AG09309 (cell line): ENCODE measurements at regions not wholly inside any gene's neighbourhood (a gene's known extent, or its start where the extent isn't known, plus 50 kb on each side); places are given as distances from the start of the nearest gene placed in this dataset.

Source experiments
- DNase-seq: peaks from one replicate; pipeline ENCODE4 v3.0.0-alpha.2; 2010; ENCODE audit warnings: low read depth
- H3K4me3 ChIP-seq: 2 replicates; pipeline ENCODE4 v1.5.1; 2011; ENCODE audit warnings: mild to moderate bottlenecking, low read depth, low read length, moderate library complexity; ENCODE audit not compliant: control insufficient read depth
- TF ChIP-seq, protein P1 (sequence below): IDR thresholded peaks from 2 replicates; pipeline ENCODE4 v1.5.1; 2011; ENCODE audit warnings: mild to moderate bottlenecking, low read depth, low read length, inconsistent platforms; ENCODE audit not compliant: insufficient read depth, control insufficient read depth; ENCODE audit errors: missing control alignments

DNA sequence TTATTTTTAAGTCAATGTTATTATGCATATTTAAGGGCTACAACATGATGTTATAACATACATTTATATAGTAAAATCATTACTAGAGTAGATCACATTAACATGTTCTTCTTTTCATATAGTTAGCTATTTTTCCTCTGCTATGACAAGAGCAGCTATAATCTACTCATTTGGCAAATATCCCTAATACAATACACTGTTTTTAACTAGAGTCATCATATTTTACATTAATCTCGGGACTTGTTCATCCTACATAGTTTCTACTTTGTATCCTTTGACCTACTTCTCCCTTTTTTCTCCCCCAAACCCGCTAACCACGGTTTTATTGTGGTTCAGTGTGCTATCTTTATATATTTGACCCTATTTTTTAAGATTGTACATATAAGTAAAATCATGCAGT, 249.0 kb downstream of the EPM2A start:
- H3K4me3 ChIP-seq = no peak overlapping the region
- TF ChIP-seq, protein P1, sequence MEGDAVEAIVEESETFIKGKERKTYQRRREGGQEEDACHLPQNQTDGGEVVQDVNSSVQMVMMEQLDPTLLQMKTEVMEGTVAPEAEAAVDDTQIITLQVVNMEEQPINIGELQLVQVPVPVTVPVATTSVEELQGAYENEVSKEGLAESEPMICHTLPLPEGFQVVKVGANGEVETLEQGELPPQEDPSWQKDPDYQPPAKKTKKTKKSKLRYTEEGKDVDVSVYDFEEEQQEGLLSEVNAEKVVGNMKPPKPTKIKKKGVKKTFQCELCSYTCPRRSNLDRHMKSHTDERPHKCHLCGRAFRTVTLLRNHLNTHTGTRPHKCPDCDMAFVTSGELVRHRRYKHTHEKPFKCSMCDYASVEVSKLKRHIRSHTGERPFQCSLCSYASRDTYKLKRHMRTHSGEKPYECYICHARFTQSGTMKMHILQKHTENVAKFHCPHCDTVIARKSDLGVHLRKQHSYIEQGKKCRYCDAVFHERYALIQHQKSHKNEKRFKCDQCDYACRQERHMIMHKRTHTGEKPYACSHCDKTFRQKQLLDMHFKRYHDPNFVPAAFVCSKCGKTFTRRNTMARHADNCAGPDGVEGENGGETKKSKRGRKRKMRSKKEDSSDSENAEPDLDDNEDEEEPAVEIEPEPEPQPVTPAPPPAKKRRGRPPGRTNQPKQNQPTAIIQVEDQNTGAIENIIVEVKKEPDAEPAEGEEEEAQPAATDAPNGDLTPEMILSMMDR = no peak
- no peak for DNase-seq

DNA sequence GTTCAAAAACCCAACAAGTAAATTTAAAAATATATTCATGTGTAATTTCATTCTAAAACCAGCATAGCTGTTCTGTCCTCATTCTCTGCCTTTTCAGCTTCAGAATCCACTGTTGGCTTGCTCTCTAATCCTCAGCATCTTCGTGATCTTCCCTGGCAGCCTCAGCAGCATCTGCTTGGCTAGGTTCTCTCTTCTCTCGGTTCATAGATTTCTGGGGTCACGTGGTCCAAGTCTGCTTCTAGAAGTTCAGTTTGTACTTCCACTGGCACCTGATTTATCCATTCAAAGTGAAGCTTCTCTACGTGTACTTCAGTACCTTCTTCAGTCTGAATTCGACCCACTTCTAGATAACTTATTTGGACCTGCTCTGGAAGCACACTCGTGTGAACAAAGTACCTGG, 245.7 kb downstream of the EPM2A start:
- no peak for DNase-seq
- TF ChIP-seq, protein P1 = no peak
- no peak overlapping the region for H3K4me3 ChIP-seq

DNA sequence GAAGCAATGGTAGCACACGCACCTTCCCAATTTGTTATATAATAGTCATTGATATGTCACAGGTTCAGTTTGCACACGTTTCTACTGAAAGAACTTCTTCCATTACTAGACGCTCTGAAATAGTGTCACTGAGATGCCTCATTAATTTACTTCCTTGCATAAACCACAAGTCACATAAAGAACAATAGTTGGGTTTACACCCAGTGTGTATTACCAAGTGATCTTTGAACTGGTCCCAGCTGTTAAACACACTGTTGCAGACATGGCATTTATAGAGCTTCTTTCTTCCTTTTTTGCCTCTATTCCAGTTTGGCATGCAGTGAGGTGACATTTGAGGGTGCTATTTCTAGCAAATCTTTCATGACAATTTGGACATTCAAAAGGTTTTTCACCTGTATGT, 245.3 kb downstream of the EPM2A start:
- TF ChIP-seq, protein P1 = no peak
- H3K4me3 ChIP-seq = no peak overlapping the region
- DNase-seq = no peak

DNA sequence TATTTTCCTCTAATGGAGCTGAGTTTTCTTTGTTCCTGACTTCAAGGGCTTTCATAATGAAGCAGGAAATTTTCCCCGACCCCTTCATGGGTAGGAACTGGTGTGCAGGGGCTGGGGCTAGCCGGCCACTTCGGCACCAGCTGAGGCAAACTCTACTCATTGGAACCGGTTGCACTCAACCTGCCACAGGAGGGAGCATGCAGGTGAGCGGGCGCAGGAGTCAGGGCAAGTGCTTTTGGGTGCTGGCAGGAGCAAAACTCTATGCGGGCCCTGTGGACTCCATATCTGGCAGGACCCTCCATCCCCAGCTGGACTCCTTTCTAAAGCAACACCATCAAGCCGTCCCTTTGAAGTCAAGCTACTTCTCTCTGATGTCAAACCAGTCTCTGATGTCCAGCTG, 244.2 kb downstream of the EPM2A start:
- no peak overlapping the region for H3K4me3 ChIP-seq
- no peak for DNase-seq
- TF ChIP-seq, protein P1 = no peak

DNA sequence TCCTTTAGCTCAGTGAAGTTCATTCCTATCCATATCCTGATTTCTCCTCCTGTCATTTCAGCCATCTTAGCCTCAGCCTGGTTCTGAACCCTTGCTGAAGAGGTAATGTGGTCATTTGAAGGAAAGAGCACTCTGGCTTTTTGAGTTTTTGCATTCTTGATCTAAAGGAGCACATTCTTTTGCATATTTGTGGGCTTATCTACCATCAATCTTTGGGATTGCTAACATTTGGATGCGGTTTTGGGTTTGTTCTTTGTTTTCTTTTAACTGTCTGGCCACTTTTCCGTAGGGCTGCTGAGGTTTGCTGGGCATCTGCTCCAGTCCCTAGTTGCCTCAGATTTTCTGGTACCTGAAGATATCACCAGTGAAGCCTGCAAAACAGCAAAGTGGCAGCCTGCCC, 238.3 kb downstream of the EPM2A start:
- TF ChIP-seq, protein P1 = no peak
- H3K4me3 ChIP-seq = no peak overlapping the region
- no peak for DNase-seq

DNA sequence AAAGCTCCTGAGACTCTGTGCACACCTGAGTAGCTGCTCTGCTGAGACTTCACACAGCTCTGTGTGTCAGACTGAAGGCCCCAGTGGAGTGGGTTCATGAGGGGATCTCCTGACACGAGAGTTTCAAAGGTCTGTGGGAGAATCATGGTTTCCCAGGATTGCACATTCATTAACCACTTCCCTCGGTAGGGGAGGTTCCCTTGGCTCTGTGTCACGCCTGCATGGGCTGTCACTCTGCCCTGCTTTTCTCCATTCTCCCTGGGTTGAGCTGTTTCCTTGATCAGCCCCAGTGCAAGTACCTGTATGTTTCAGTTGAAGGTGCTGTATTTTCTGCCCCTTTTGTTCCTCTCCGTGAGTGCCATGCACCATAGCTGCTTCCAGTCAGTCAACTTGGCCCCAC, 236.9 kb downstream of the EPM2A start:
- H3K4me3 ChIP-seq = no peak overlapping the region
- TF ChIP-seq, protein P1 = no peak
- no peak for DNase-seq

DNA sequence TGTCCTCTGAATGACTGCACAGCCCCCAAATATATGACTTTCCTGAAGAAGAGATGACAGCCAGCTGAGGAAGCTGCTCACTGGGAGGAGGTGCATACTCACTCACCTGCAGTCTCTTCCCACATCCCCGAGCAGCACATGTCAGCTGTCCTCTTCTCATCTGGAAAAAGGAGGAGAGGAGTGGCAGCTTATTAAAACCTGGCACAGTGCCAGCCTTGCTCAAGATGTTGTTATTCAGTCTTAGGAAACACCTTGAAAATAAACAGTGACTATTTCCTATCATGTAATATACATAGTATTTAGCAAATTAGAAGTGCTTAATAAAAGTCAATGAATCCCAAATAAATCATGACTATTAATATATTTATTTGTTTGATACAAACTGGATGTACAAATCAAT, 232.9 kb downstream of the EPM2A start:
- TF ChIP-seq, protein P1 = no peak
- no peak overlapping the region for H3K4me3 ChIP-seq
- DNase-seq = no peak
